Stimulated activated naive CD4-positive, alpha-beta T cell (primary cell): ENCODE measurements at regions not wholly inside any gene's neighbourhood (a gene's known extent, or its start where the extent isn't known, plus 50 kb on each side); places are given as distances from the start of the nearest gene placed in this dataset.
"Not testable (repeated sequence)": the region's sequence is repeated elsewhere in the genome, so short reads cannot be mapped to it uniquely, and the experiment has no call there.

ENCODE experiments used
- DNase-seq, 6 experiments: peaks; one replicate each; lab custom pipeline; 2025; lab: John Stamatoyannopoulos, UW

GRCh38 chr1:187714470-187714869 lies 885.7 kb downstream of the PLA2G4A start:
- DNase-seq: no peak

GRCh38 chr1:187715483-187715882 lies 886.7 kb downstream of the PLA2G4A start:
- DNase-seq: no peak

- DNase-seq: no peak
Observed at GRCh38 chr1:187716160-187716559, 887.4 kb downstream of the PLA2G4A start.

GRCh38 chr1:187718527-187718926 lies 889.8 kb downstream of the PLA2G4A start:
- no peak for DNase-seq

GRCh38 chr1:187721216-187721615 lies 892.5 kb downstream of the PLA2G4A start:
- no peak for DNase-seq

GRCh38 chr1:187725216-187725615 lies 896.5 kb downstream of the PLA2G4A start:
- DNase-seq: no peak

GRCh38 chr1:187733232-187733631 lies 904.5 kb downstream of the PLA2G4A start:
- no peak for DNase-seq

- no peak for DNase-seq
Observed at GRCh38 chr1:187734427-187734826, 905.7 kb downstream of the PLA2G4A start.

GRCh38 chr1:187744665-187745064 lies 915.9 kb downstream of the PLA2G4A start:
- DNase-seq: no peak

GRCh38 chr1:187755536-187755935 lies 926.8 kb downstream of the PLA2G4A start:
- no peak for DNase-seq

- not testable (repeated sequence) for DNase-seq
Observed at GRCh38 chr1:187756684-187757083, 927.9 kb downstream of the PLA2G4A start.

GRCh38 chr1:187759825-187760333 lies 931.1 kb downstream of the PLA2G4A start:
- DNase-seq: no peak

- no peak for DNase-seq
Observed at GRCh38 chr1:187762118-187762517, 933.4 kb downstream of the PLA2G4A start.

- no peak for DNase-seq
Observed at GRCh38 chr1:187763465-187763864, 934.7 kb downstream of the PLA2G4A start.

GRCh38 chr1:187763976-187764375 lies 935.2 kb downstream of the PLA2G4A start:
- DNase-seq: no peak

GRCh38 chr1:187771396-187771795 lies 942.6 kb downstream of the PLA2G4A start:
- DNase-seq: no peak

- DNase-seq: no peak
Observed at GRCh38 chr1:187773168-187773567, 944.4 kb downstream of the PLA2G4A start.

- DNase-seq: no peak
Observed at GRCh38 chr1:187787736-187788135, 959.0 kb downstream of the PLA2G4A start.

- no peak for DNase-seq
Observed at GRCh38 chr1:187788718-187789117, 960.0 kb downstream of the PLA2G4A start.

- no peak for DNase-seq
Observed at GRCh38 chr1:187790724-187791123, 962.0 kb downstream of the PLA2G4A start.

GRCh38 chr1:187794561-187794960 lies 965.8 kb downstream of the PLA2G4A start:
- no peak for DNase-seq

- no peak for DNase-seq
Observed at GRCh38 chr1:187809549-187809948, 980.8 kb downstream of the PLA2G4A start.

GRCh38 chr1:187816646-187817045 lies 987.9 kb downstream of the PLA2G4A start:
- no peak for DNase-seq

- DNase-seq: no peak
Observed at GRCh38 chr1:187817782-187818181, 989.0 kb downstream of the PLA2G4A start.

- no peak for DNase-seq
Observed at GRCh38 chr1:187819086-187819485, 990.3 kb downstream of the PLA2G4A start.
